COR-L47 (cell line): ENCODE measurements at regions not wholly inside any gene's neighbourhood (a gene's known extent, or its start where the extent isn't known, plus 50 kb on each side); places are given as distances from the start of the nearest gene placed in this dataset.
A peak's percentile ranks its signal among the peaks of the same experiment; 100 is the strongest.
"Not testable (repeated sequence)": the region's sequence is repeated elsewhere in the genome, so short reads cannot be mapped to it uniquely, and the experiment has no call there.

Experiments
- DNase-seq: peaks from one replicate; lab custom pipeline; 2025; lab: John Stamatoyannopoulos, UW

DNA sequence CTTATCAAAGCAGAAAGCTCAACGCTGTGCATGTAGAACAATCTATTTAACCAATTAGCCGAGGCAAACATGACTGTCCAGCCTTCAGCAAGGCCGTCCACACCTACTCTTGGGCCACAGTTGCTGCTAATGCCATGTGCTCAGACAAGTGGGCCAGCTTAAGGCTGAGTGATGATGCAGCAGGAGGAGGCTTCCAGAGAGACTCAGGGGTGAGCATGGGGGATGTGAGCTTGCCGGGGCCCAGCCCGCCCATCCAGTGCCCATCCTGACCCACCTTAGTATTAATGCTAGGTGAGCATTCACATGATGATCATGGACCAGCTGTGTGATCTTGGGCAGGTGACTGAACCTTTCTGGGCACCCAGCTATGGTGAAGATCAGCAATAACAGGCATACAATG lies 150.1 kb downstream of the TPRA1 start:
- no peak for DNase-seq

DNA sequence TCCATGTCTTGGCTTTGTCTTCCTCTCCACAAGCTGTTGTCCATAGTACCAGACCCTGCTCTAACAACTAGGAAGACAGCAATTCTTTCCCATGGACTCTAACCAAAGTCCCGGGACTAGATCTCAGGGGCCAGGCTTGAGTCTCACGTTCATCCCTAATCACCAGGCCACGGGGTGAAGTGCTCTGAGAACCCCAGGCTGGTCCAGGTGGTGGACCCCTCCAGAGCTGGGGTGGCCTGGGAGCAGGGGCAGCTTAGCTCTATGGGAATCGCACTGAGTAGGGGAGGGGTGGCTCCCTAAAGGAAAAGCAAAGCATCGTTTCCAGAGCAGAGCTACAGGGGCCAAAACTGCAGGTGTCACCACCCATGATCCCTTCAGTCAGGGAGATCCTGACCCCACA lies 150.9 kb downstream of the TPRA1 start:
- DNase-seq: no peak

DNA sequence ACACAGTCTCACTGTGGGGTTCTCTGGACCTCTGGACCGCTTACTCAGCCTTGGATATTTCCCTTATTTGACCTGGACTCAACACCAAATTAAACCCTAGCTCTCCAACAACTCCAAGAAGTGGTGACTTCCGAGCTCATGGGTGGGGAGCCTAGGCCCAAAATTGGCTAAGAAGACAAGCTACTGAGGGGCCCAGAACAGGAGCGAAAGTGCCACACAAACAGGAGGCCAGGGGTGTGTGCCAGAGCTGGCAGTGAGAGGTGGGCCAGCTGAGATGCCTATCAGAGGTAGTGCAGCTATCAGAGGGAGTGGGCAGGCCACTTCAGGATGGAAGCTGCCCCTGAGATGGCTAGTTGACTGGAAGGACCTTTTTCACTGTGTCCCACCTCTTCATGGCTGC lies 151.1 kb upstream of the PRR20G start:
- DNase-seq: no peak

DNA sequence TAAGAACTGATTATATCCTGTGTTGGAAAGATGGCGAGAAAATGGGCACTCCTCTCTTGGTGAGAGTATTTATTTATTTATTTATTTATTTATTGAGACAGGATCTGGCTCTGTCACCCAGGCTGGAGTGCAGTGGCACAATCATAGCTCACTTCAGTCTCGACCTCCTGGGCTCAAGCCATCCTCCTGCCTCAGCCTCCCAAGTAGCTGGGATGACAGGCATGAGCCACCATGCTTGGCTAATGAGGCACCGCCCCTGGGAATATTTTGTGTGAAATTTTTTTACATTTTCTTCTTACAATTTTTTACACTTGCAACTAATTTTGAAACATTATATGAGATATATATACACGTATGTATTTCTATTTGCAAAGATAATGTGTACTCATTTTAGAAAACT lies 150.5 kb upstream of the PRR20G start:
- DNase-seq: no peak

DNA sequence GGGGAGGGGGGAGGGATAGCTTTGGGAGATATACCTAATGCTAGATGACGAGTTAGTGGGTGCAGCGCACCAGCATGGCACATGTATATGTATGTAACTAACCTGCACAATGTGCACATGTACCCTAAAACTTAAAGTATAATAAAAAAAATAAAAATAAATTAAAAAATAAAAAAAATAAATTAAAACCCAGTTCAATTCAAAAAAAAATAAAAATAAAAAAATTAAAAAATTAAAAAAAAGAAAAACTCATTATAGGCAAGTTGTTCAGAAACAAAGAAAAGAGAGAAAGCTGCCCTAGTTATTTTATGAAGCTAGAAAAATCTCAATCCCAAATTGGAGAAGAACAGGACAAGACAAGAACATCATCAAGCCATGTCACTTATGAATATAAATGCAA lies 147.5 kb upstream of the PRR20G start:
- not testable (repeated sequence) for DNase-seq

DNA sequence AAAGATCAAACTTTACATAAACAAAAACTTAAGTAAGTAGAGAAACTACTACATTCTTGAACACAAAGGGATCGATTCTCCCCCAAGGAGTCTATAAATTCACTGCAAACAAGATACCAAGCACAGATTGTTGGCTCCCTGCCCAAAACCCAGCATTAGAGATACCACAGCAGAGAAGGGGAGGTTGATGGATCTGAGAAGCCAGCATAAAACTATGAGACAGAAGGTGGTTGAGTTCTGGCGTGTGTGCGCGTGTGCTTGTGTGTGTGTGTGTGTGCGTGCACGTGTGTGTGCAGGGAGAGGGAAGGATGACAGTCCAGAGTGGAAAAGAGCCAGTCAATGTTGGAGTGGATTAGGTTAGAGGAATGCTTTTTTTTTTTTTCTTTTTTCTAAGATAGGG lies 143.2 kb upstream of the PRR20G start:
- DNase-seq: peak; percentile 45

DNA sequence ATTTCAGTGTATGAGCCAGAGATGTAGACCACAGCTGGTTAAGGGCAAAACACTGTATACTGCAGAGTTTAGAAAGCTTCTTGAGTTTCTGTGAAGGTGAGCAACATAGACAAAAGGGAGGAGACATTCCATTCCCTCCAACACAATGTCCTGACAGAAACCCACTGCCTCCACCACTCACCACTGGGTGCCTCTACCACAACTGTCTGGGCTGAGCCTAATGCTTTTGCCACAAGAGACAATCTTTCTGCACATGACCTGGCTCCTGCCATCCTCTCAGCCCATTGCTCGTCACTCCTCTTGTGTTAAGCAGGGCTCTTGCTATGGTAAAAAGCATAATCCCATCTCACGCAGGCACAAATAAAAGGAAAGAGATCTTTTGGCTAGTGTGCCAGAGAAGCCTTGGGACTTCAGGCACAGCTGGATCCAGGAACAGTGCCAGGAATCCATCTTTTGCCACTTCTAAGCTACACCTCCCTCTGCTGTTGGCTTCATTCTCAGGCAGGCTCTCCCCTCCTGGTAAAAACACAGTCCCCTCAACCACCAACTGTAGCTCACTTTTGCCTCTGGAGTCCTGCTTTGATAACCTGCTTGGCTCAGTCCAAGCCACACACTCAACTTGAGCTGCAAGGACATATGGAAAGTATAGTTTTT lies 140.6 kb upstream of the PRR20G start:
- DNase-seq: peak; percentile 52

DNA sequence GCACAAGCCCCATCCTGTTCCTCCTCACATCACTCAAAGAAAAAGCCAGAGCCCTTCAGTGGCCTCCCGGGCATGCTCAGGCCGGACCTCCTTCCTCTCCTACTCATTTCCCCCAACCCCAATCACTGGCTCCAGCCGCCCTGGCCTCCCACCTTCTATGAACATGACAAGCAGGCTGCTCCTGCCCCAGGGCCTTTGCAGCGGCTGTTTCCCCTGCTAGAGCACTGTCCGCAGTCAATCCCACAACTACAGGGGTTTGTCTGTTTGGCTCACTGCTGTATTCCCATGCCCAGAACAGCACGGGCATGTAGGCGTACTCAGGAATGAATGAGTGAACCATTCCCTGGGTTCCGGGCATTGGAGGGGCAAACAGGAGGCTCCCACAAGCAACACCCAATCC lies 139.8 kb upstream of the PRR20G start:
- no peak for DNase-seq

DNA sequence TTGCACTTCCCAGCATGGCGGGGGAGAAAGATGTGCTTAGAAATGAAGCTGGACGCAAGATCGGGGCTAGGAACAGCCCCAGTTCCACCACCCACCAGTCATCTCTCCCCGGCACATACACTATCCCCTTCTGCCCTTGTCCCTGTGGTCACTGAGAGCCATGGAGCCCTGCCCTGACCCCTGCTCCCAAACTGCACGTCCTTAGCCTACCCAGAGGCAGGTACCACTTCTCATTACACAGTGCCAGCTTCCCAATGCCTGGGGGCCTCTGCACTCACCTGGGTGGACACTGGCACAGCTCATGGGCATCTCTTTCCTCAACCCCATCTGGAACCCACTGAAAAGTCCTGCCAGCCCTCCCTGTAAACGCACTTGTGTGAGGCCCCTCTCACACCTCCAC lies 139.3 kb upstream of the PRR20G start:
- DNase-seq: no peak

DNA sequence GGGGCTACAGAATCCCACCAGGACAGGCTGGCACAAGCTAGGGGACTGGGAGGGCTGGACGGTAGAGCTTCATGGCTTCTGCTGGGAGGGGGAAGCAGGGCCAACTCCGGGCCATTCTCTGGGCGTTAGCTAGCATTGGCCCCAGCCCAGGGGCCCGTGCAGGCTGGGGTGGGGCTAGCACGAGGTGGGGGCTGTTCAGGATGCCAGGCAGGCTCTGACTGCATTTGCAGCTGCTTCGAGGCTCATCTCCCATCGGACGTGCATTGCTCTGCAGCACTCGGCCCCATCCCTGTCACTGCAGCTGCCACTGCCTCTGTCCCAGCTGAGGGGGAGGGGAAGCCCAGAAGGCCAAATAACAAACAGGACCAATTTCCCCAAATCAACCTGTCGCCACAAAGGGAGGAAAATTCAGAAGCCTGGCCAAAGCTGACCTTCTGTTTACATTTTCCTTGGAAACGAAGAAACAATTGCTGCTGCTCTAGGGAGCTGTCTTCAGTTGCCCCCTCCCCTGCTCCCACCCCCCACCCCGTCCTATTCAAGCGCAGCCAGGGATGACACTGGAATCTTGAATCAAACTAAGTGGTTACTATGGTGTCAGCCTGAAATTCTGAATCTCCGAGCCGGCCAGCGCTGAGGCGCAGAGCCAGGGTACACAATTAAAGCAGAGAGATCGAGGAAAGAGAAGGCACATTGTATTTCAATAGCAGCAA lies 138.8 kb upstream of the PRR20G start:
- peak; percentile 28 for DNase-seq

DNA sequence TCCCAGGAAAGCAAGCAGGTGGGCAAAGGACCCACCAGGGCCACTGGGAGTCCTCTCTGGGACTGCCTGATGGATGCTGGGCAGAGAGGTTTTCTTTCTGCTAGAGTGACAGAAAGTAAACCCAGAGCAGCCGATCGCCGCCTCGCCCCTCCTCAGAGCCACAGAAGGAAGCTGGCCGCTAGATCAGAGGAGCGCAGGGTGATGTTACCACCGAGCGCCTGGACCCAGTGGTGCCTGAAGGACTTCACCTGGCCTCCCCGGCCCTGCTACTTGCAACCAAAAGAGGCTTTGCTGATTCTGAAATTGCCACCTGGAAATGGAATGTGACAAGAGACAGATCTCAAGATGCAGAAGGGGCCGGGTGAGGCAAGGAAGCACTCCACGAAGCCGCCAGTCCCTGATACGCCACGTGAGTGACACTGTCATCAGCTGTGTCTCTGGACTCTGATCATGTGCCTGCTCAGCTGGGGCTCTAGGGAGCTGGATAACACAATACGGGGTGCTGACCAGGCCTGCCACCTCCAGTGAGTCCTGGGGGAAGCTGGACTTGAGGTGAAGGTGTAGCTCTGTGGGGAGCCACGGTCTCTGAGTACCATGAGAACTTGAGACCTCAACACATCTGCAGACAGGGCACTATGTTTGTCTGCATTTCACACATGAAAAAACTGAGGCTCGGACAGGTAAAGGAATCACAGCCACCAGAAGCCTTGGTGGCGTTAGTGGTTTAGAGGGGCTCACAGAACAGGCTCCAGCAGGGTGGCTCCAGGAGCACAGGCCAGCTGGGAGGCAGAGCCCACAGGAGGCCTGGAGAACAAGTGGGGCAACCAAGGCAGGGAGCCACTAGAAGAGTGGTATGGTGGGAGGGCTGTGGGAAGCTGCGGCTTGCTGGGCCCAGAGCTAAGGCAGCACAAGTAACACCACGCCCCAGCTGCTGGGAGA lies 137.9 kb upstream of the PRR20G start:
- DNase-seq: no peak

DNA sequence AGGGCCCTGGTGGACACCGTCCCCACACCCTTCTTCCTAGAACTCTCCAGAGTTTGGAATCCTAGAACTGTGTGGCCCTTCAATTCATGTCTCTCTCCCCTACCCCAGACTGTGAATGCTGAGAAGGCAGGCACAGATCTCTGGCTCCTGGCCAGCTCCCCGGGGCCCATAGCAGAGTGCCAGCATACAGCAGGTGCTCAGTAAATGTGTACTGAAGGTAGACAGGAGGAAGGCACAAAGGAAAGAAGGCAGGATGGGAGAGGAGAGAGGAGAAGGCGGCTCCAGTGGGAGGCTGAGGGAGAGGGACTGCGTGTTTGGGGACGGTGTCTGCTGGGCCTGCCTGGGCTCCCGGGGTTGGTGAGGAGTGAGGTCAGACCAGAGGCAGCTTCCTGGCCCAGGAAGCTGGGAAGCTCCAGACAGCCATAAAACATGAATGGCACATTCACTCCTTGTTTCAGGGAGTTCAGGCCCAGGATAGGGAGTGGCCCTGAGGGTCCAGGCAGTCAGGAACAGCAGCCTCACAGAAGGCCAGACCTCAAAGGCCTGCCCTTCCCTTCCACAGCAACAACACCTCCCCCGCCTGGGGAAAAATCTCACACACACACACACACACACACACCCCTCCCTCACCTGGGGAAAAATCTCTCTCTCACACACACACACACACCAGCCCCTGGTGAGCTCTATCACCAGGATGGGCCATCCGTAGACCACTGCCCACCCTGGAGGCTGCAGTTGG lies 137.1 kb upstream of the PRR20G start:
- no peak for DNase-seq

DNA sequence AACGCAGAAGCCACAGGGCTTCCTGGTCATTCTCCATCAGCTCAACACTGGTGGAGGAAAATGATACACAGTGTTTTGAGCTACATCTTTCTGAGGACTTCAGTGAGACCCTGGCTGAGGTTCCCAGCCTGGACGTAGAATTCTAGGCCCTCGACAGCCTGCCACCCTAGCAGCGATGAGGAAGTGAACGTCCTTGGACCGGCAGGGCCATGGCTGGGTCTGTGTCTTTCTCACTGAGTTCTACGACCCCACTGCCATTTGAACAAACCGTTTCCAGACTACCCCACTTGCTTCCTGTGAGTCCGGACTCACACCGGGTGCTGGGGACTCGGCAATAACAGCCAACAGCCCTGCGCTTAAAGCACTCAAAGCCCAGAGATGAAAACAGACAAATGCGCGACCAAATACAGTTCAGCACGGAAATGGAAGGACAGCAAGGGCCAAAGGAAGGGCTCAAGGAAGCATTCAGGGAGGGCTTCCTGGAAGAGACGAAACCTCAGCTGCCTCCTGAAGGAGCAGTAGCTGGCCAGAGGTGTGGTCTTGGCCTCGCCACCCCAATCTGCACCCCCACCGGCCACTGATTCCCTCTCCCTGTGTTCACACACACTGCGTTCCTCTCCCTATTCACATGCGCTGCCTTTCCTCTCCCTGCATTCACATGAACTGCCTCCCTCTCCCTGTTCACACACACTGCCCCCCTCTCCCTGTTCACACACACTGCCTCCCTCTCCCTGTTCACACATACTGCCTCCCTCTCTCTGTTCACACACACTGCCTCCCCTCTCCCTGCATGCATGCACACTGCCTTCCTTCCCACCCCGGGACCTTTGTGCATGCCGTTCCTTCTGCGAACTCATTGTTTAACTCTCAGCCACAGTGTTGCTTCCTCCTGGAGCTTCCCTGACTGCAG lies 136.3 kb upstream of the PRR20G start:
- DNase-seq: no peak

DNA sequence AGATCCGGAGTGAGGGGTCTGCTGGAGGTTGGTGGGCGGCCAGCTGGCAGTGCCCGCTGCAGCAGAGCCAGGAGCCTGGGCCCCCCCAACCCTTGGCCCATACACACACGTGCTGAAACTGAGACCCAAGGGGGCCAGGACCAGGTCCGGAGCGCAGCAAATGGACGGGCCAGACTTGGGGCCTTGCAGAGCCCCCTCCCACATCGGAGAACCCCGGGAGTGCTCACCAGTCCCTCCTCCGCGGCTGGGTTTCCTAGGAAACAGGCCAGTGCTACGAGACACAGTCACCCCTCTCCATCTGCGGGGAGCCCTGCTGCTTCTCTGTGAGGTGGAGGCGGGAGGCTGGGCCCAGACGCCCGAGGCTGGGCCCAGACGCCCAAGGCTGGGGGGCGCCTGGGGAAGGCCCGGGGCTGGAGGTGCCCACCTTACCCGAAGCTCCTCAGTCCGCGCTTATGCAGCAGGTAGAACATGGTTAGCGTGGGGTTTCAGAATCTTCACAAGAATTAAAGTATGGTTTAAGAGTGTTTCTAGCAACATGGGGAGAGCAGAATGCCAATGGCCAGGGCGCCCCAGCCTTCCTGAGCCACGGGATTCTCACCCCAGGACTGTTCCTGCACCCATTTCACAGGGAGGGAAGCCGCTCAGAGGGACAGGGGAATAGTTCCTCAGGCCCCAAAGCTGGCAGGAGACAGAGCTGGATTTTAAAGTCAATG lies 135.0 kb upstream of the PRR20G start:
- no peak for DNase-seq

DNA sequence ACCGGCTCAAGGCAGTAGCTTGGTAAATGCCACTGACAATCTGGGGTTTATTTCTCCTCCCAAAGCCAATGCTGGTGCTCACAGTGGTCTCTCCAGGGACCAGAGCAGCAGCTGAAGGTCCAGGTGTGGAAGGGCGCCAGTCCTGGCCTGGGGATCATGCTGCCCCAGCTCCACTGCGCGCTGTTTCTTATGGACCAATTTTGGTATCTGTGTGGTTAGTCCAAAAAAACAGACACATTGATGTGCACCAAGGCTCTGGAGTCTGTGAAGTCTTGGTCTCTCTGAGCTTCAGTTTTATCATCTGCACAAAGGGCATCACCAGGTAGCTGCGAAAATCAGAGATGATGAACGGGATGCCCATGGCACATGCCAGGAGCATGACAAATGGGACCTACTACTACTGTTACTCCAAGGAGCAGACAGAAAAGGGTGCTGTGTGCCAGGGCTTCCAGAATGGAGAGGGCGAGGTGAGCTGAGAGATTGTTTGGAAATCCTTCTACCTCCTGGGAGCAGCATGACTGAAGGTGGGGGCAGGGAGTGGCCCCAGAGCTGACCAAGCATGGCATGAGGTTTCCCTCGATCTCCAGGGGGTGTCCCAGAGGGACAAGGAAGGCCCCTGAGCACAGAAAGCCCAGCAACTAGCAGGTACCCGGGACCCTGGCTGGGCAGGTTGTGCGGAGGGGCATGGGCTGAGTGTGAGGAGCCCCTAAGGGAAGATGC lies 134.3 kb upstream of the PRR20G start:
- no peak for DNase-seq

DNA sequence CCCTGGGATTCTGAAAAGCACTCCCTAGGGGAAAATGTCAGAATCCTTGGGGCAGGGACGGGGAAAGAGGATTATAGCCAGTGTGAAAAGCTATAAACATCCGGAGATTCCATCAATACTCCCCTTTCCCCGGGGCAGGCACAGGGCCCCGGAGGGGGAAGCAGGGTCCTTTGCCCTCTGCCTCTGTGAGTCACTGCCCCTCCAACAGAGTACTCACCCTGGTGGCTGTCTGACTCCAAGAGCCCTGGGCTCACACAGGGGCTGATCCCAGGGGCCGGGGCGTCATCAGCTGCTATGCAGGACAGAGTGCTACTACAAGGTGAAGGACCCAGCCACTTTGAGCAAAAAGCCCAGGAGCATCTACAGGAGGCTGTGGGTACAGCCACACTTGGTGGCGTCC lies 133.0 kb upstream of the PRR20G start:
- no peak for DNase-seq

DNA sequence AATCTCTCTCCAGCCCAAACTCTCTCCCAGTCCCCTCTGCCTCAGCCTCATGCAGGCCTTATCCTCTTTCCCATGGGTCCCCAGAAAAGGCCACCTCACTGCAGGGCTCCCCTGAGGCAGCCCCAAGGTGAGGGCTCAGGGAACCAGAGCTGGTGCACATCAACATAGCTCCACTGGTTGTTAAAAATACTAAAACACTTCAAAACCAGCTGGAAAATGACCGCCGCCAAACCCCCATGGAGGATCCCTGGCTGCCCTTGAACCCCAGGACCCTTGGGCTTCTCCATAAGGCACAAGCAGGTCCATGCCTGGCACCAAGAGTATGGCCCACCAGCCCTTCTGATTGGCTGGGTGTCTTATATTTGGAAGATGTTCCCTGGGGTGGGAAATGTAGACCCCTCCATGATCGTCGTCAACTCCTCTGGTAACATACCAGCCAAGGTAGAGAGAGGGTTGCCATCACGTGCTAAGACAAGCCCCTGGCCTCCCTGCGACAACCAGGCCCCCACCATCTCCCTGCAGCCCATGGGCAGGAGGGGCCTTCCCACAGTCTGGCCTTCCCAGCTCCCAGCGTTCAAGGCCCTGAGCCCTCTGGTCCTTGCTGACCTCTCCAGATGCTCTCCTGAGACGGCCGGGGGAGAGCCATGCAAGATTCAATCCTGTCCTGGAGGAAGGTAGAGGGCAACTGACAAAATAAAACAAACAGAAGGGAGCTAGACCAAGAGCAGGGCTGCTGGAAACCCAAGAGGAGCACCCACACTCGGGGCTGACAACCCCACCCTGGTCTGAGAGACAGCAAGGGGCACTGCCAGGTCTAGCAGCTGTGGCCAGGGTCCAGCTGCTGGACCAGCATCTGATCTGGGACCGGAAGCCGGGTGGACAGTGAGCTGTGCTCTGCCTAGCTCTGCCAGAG lies 132.1 kb upstream of the PRR20G start:
- no peak for DNase-seq

DNA sequence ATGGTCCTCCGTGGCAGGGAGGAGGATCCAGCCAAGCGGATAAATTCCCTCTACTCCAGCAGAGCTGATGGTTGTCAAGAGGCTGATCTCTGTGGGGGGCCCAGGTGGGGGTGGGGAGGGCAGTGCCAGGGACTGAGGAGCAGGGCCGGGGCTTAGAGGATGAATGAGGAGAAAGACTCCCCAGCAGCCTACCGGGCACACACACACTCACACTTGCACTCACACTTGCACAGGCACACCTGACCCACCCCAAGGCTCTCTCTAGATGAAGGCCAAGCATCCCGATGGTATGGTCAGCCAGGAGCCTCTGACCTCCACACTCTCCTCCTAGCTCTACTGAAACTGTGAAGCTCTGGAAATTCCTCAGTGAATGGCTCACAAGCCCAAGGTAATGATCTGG lies 131.3 kb upstream of the PRR20G start:
- no peak for DNase-seq
